Esophagus muscularis mucosa (tissue), 4 donors: ENCODE measurements at regions not wholly inside any gene's neighbourhood (a gene's known extent, or its start where the extent isn't known, plus 50 kb on each side); places are given as distances from the start of the nearest gene placed in this dataset.

Experiments used
- CTCF ChIP-seq, 3 experiments: fragments of 200-600 bp in 2 of 3; fragments of 450-650 bp in 1 of 3; sonication (generic) in 2 of 3; IDR thresholded peaks; one replicate each; pipeline ENCODE4 v1.5.1; 2017 to 2019; ENCODE audit warnings: antibody characterized with exemption in 3 of 3, mild to moderate bottlenecking in 2 of 3, moderate library complexity in 1 of 3
- EP300 ChIP-seq: sonication (generic); formaldehyde crosslinking; IDR thresholded peaks from one replicate; pipeline ENCODE4 v1.6.1; 2017; ENCODE audit warnings: antibody characterized with exemption
- POLR2A ChIP-seq: fragments of 450-650 bp; IDR thresholded peaks from one replicate; pipeline ENCODE4 v1.6.1; 2017; ENCODE audit warnings: antibody characterized with exemption, moderate library complexity, mild to moderate bottlenecking, low read depth

GRCh38 chr2:157932480-157933159 lies 56.5 kb upstream of the ACVR1 start:
- TF ChIP-seq CTCF (IDR thresholded peaks at IDR 0.05) (no peak), EP300 (no peak), POLR2A (no peak)
